ENCODE measurements at regions not wholly inside any gene's neighbourhood (a gene's known extent, or its start where the extent isn't known, plus 50 kb on each side); places are given as distances from the start of the nearest gene placed in this dataset.
"Not testable (repeated sequence)": the region's sequence is repeated elsewhere in the genome, so short reads cannot be mapped to it uniquely, and the experiment has no call there.

DNA sequence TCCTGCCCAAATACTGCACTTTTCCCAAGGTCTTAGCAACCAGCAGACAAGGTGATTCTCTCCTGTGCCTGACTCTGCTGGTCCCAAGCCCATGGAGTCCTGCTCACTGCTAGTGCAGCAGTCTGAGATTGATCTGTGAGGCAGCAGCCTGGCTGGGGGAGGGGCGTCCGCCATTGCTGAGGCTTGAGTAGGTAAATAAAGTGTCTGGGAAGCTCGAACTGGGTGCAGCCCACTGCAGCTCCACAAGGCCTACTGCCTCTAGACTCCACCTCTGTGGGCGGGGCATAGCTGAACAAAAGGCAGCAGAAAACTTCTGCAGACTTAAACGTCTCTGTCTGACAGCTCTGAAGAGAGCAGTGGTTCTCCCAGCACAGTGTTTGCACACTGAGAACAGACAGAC is 258.7 kb downstream of the ABCC12 start:
- not testable (repeated sequence) for TF ChIP-seq TAF1 (IDR thresholded peaks at IDR 0.05; ENCODE audit: low read depth, low read length); POLR2A (IDR thresholded peaks at IDR 0.05; ENCODE audit: low read depth, low read length); POLR2AphosphoS5 (IDR thresholded peaks at IDR 0.05; ENCODE audit: low read depth, low read length); PAX5 (IDR thresholded peaks at IDR 0.05; ENCODE audit: insufficient read depth, low read length, severe bottlenecking)
